Common myeloid progenitor, CD34-positive (primary cell): ENCODE measurements at regions not wholly inside any gene's neighbourhood (a gene's known extent, or its start where the extent isn't known, plus 50 kb on each side); places are given as distances from the start of the nearest gene placed in this dataset.

Experiments
- CTCF ChIA-PET: fragments of 350-600 bp; sonication (Branson Sonifier 250); formaldehyde crosslinking; loops from one replicate; lab custom pipeline; 2021; ENCODE audit warnings: antibody characterized with exemption; lab: Charles Lee
- POLR2A ChIA-PET: fragments of 350-600 bp; sonication (Branson Sonifier 250); formaldehyde crosslinking; loops from one replicate; lab custom pipeline; 2021; ENCODE audit warnings: antibody characterized with exemption; lab: Charles Lee
- DNase-seq, 3 donors: peaks; one replicate each; pipeline versions ENCODE4 v3.0.0 to v3.0.0-alpha.2; 2013
- H3K27ac ChIP-seq, 2 experiments: 1 replicate in 1 of 2; 2 replicates in 1 of 2; pipeline ENCODE4 v1.7.0; 2013; ENCODE audit warnings: inconsistent platforms in 2 of 2, low read length in 2 of 2, mild to moderate bottlenecking in 2 of 2, low read depth in 1 of 2, moderate library complexity in 1 of 2; ENCODE audit not compliant: severe bottlenecking in 2 of 2, insufficient read depth in 1 of 2, poor library complexity in 1 of 2
- H3K27me3 ChIP-seq, 5 experiments: replicated peaks in 2 of 5; 1 replicate in 3 of 5; 2 replicates in 2 of 5; pipeline versions ENCODE4 v1.6.1 to v1.7.0; 2013; ENCODE audit warnings: low read length in 4 of 5, mild to moderate bottlenecking in 2 of 5, moderate library complexity in 2 of 5, inconsistent platforms in 1 of 5; ENCODE audit not compliant: insufficient read depth in 5 of 5, control insufficient read depth in 4 of 5
- H3K36me3 ChIP-seq, 4 experiments: 1 replicate in 2 of 4; 2 replicates in 2 of 4; pipeline versions ENCODE4 v1.6.1 to v1.7.0; 2013; ENCODE audit warnings: low read length in 3 of 4, control low read depth in 1 of 4, mild to moderate bottlenecking in 1 of 4; ENCODE audit not compliant: control insufficient read depth in 4 of 4, insufficient read depth in 4 of 4
- H3K4me1 ChIP-seq, 4 experiments: 1 replicate in 3 of 4; 2 replicates in 1 of 4; pipeline versions ENCODE4 v1.6.1 to v1.7.1; 2013; ENCODE audit warnings: low read length in 3 of 4, mild to moderate bottlenecking in 3 of 4, control low read depth in 1 of 4, inconsistent platforms in 1 of 4, moderate library complexity in 1 of 4; ENCODE audit not compliant: control insufficient read depth in 4 of 4, insufficient read depth in 4 of 4; ENCODE audit errors: control extremely low read depth in 1 of 4
- H3K4me3 ChIP-seq, 7 experiments: 1 replicate in 4 of 7; 2 replicates in 3 of 7; pipeline versions ENCODE4 v1.5.1 to v1.7.0; 2013; ENCODE audit warnings: mild to moderate bottlenecking in 7 of 7, low read length in 6 of 7, moderate library complexity in 6 of 7, inconsistent platforms in 2 of 7, low read depth in 2 of 7, control low read depth in 1 of 7; ENCODE audit not compliant: insufficient read depth in 4 of 7, control insufficient read depth in 1 of 7; ENCODE audit errors: extremely low read depth in 1 of 7
- H3K9me3 ChIP-seq, 5 experiments: 1 replicate in 4 of 5; 2 replicates in 1 of 5; pipeline versions ENCODE4 v1.6.1 to v1.7.1; 2013; ENCODE audit warnings: low read length in 4 of 5, mild to moderate bottlenecking in 2 of 5, inconsistent platforms in 1 of 5, low read depth in 1 of 5, moderate library complexity in 1 of 5; ENCODE audit not compliant: control insufficient read depth in 4 of 5, insufficient read depth in 2 of 5; ENCODE audit errors: control extremely low read depth in 1 of 5
- WGBS: methylation state at CpG from one replicate; pipeline ENCODE4 v1.1.5; 2013; ENCODE audit not compliant: insufficient coverage; 5-methylcytosine and 5-hydroxymethylcytosine counted together

DNA sequence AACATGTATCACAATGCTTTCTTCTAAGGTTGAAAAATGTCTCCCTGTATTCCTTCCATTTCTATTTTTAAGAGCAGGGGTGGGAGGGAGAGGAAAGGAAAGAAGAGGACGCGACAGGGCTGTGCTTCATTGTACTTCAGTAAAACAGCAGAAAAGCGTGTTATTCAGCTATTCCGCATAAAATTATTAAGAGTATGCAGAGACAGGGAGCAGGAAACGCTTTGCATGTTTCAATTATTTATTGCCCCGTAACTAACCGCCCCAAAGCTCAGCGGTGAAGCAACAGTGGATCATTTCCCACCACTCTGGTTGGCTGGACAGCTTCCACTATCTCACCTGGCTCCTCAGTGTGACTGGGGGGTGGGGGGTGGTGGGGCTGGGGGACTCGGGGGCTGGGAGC is 188.9 kb downstream of the TTLL2 start:
- WGBS: 10% methylated on average over 5 of the region's 9 CpGs
- peak in 2 of 3 donors; percentile 18 to 26 for DNase-seq
- no peak overlapping the region for H3K27ac ChIP-seq
- peaks cover 0 to 17% (median under 1%) of the 10 kb centered on the region in 4 experiments for H3K4me1 ChIP-seq
- H3K27me3 ChIP-seq: peaks cover 0 to 10% (median 5%) of the 10 kb centered on the region in 5 experiments
- no peaks in the 10 kb centered on the region for H3K36me3 ChIP-seq
- CTCF ChIA-PET: interaction anchor here (0.9 kb wide), 1 partner anchor 11 kb away, joined by 3 read pairs; no protein-coding TSS in a partner anchor
- H3K9me3 ChIP-seq: no peaks in the 10 kb centered on the region
- POLR2A ChIA-PET: no interaction called here
- H3K4me3 ChIP-seq: no peak overlapping the region

DNA sequence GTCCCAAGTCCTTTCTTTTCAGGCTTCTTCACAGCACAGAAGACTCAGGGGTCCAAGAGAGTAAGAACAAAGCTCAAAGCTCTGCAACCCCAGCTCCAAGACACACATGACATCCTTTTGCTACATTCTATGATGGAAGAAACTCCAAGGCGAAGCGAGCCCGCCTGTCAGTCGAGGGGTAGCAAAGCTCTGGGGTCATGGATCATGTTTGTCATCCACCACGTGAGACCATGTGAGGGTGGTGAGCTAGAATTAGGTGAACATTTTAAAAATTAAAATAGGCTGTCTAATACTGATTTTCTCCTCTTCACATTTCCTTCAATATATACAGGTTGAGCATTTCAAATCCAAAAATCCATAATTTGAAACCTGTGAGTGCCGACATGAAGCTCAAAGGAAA is 189.6 kb downstream of the TTLL2 start:
- 83% methylated on average over 1 of the region's 6 CpGs for WGBS
- CTCF ChIA-PET: interaction anchor here (1.1 kb wide), 1 partner anchor 11 kb away, joined by 5 read pairs; no protein-coding TSS in a partner anchor

DNA sequence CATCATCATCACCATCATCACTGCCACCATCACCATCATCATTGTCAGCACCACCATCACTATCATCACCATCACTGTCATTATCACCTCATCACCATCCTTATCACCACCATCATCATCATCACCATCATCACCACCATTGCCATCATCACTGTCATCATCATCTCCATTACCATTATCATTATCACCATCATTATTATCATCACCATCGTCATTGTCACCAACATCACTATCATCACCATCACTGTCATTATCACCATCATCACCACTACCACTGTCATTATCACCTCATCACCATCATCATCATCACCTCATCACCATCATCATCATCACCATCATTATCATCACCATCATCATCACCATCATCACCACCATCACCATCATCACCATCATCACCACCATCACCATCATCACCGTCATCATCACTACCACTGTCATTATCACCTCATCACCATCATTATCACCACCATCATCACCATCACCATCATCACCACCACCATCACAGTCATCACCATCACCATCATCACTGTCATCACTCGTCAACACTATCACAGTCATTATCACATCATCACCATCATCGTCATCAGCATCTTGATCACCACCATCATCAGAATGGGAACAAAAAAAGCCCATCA is 191.1 kb downstream of the TTLL2 start:
- no peak for DNase-seq
- H3K36me3 ChIP-seq: no peaks in the 10 kb centered on the region
- H3K4me1 ChIP-seq: peaks cover 0 to 17% (median under 1%) of the 10 kb centered on the region in 4 experiments
- ChIA-PET CTCF (no interaction called here), POLR2A (no interaction called here)
- no peak overlapping the region for H3K27ac ChIP-seq
- WGBS: 78% methylated on average over 2 of the region's 4 CpGs
- no peaks in the 10 kb centered on the region for H3K9me3 ChIP-seq
- peaks cover 0 to 7% (median 2%) of the 10 kb centered on the region in 5 experiments for H3K27me3 ChIP-seq
- H3K4me3 ChIP-seq: no peak overlapping the region

More for the DNA sequence above, 189.6 kb downstream of the TTLL2 start:
- H3K4me3 ChIP-seq: no peak overlapping the region
- POLR2A ChIA-PET: no interaction called here
- H3K36me3 ChIP-seq: no peaks in the 10 kb centered on the region
- no peaks in the 10 kb centered on the region for H3K9me3 ChIP-seq
- peaks cover 0 to 17% (median under 1%) of the 10 kb centered on the region in 4 experiments for H3K4me1 ChIP-seq
- no peak for DNase-seq
- H3K27ac ChIP-seq: no peak overlapping the region
- H3K27me3 ChIP-seq: peaks cover 0 to 7% (median 2%) of the 10 kb centered on the region in 5 experiments

- CTCF ChIA-PET: no interaction called here
- no peak overlapping the region for H3K27ac ChIP-seq
- 64% methylated on average over 6 of the region's 9 CpGs for WGBS
Measured at GRCh38 chr6:167517254-167517916, 192.5 kb downstream of the TTLL2 start.

DNA sequence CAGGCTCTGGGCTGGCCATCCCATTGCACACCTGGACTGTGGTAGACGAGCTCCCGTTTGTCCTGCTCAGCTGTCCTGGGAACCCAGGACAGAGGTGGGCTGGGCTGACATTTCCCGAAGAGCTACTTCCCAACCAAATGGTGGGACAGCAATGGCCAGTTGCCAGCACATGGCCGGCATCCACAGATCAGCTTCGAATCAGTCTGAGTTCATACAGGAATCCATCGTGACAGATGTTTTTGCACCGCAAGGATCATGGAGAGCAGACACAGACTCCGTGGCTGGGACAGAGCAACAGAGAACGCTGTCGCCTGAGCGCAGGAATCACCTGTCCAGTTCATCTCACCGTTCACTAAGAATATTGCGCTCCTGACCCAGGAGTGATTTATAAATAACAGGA is 198.5 kb downstream of the TTLL2 start:
- Histone ChIP-seq H3K36me3 (no peaks in the 10 kb centered on the region), H3K27ac (no peak overlapping the region), H3K4me3 (no peak overlapping the region), H3K9me3 (no peaks in the 10 kb centered on the region), H3K27me3 (peaks cover 0 to 10% (median 3%) of the 10 kb centered on the region in 5 experiments), H3K4me1 (no peaks in the 10 kb centered on the region)
- 97% methylated on average over 11 of the region's 13 CpGs for WGBS
- DNase-seq: no peak
- CTCF ChIA-PET: no interaction called here
- POLR2A ChIA-PET: no interaction called here

More at GRCh38 chr6:167517254-167517916, 192.5 kb downstream of the TTLL2 start:
- H3K27me3 ChIP-seq: peaks cover 0 to 10% (median 2%) of the 10 kb centered on the region in 5 experiments
- H3K9me3 ChIP-seq: no peaks in the 10 kb centered on the region
- POLR2A ChIA-PET: no interaction called here
- H3K4me1 ChIP-seq: peaks cover 0 to 15% (median under 1%) of the 10 kb centered on the region in 4 experiments
- no peaks in the 10 kb centered on the region for H3K36me3 ChIP-seq
- H3K4me3 ChIP-seq: no peak overlapping the region
- no peak for DNase-seq

DNA sequence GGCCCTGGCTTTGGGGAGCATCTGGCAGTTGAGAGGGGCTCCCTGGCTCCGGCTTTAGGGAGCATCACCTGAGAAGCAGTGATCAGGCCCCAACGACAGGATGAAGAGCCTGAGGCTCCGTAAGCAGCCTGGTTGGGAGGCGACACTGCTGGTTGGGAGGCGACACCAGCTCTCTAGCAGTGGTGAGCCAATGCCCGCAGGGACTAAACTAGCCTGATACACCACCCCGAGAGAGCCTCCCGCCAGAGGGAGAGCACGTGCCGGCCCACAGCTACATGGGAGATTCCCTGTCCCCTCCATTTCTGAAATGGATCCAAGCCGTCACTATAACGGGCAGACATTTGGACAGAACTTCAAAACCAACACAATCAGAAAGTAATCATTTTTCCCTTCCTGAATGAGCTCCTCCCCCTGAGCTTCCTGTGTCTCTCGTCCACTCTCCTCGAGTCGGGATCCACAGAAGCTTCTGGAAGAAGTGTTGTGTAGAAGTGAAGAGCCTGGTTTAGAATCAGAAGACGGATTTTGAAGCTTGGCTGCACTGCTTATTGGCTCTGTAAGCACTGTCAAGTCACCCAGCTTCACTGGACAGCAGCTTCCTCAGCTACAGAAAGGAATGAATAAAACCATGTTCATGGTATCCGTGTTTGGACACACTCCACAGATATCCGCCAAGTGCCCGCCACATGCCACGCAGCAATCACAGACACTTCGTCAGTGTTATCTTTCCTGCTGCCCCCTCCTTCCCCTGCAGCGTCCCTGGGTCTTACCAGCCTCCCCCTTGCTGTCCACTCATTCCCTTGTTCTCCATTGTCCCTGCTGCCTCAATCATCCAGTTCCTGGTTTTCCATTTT is 199.6 kb downstream of the TTLL2 start:
- no peak overlapping the region for H3K27ac ChIP-seq
- DNase-seq: no peak
- no peaks in the 10 kb centered on the region for H3K36me3 ChIP-seq
- no peak overlapping the region for H3K4me3 ChIP-seq
- no peaks in the 10 kb centered on the region for H3K9me3 ChIP-seq
- H3K4me1 ChIP-seq: no peaks in the 10 kb centered on the region
- ChIA-PET CTCF (interaction anchor here (1.2 to 1.9 kb wide), 4 partner anchors 9 to 12 kb away, joined by 3 to 5 read pairs (median 4); no protein-coding TSS in a partner anchor), POLR2A (no interaction called here)
- peaks cover 0 to 17% (median 9%) of the 10 kb centered on the region in 5 experiments for H3K27me3 ChIP-seq
- 88% methylated on average over 21 of the region's 22 CpGs for WGBS
